Endothelial cell of umbilical vein (primary cell): ENCODE measurements at regions not wholly inside any gene's neighbourhood (a gene's known extent, or its start where the extent isn't known, plus 50 kb on each side); places are given as distances from the start of the nearest gene placed in this dataset.

Experiments
- EZH2 ChIP-seq: IDR thresholded peaks from 2 replicates; pipeline ENCODE4 v1.6.1; 2012; ENCODE audit warnings: borderline replicate concordance, low read depth, mild to moderate bottlenecking, moderate library complexity, low read length, inconsistent platforms; ENCODE audit not compliant: severe bottlenecking
- MYC ChIP-seq: IDR thresholded peaks from one replicate; pipeline ENCODE4 v1.6.1; 2011; ENCODE audit warnings: mild to moderate bottlenecking, low read depth, low read length
- POLR2A ChIP-seq: IDR thresholded peaks from 2 replicates; pipeline ENCODE4 v1.6.1; 2012; ENCODE audit warnings: low read depth, mild to moderate bottlenecking, control low read depth, low read length
- TF ChIP-seq, protein P1 (sequence below), 2 donors: IDR thresholded peaks; 1 replicate in 1 of 2; 2 replicates in 1 of 2; pipeline ENCODE4 v1.5.1; 2011; ENCODE audit warnings: low read length in 2 of 2, mild to moderate bottlenecking in 2 of 2, moderate library complexity in 2 of 2, control low read depth in 1 of 2, inconsistent platforms in 1 of 2, low read depth in 1 of 2; ENCODE audit not compliant: insufficient read depth in 1 of 2; ENCODE audit errors: extremely low read depth in 1 of 2
- TF ChIP-seq, protein P2 (sequence below): IDR thresholded peaks from 2 replicates; pipeline ENCODE4 v1.6.1; 2011; ENCODE audit not compliant: insufficient read depth, insufficient read length

DNA sequence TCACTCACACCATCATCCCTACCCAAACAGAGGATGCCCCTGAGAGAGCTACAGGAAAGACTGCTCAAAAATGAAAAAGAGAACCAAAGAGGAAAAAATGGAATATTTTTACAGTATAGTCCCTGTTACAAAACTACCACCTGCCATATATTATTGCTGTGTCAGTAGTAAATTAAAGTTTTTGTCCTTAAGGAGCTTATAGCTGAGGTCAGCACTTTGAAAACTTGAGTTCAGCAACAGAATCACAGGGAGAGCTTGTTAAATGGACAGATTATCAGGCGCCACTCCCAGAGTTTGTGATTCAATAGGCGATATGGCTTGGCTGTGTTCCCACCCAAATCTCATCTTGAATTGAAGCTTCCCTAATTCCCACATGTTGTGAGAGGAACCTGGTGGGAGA, 71.9 kb upstream of the FAM9A start:
- TF ChIP-seq, protein P1, sequence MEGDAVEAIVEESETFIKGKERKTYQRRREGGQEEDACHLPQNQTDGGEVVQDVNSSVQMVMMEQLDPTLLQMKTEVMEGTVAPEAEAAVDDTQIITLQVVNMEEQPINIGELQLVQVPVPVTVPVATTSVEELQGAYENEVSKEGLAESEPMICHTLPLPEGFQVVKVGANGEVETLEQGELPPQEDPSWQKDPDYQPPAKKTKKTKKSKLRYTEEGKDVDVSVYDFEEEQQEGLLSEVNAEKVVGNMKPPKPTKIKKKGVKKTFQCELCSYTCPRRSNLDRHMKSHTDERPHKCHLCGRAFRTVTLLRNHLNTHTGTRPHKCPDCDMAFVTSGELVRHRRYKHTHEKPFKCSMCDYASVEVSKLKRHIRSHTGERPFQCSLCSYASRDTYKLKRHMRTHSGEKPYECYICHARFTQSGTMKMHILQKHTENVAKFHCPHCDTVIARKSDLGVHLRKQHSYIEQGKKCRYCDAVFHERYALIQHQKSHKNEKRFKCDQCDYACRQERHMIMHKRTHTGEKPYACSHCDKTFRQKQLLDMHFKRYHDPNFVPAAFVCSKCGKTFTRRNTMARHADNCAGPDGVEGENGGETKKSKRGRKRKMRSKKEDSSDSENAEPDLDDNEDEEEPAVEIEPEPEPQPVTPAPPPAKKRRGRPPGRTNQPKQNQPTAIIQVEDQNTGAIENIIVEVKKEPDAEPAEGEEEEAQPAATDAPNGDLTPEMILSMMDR (IDR thresholded peaks at IDR 0.05; ENCODE audit: extremely low read depth in 1 of 2, insufficient read depth in 1 of 2, low read depth in 1 of 2, low read length in 2 of 2): no peak
- TF ChIP-seq POLR2A: no peak
- no peak for TF ChIP-seq EZH2
- TF ChIP-seq MYC: no peak
- TF ChIP-seq, protein P2, sequence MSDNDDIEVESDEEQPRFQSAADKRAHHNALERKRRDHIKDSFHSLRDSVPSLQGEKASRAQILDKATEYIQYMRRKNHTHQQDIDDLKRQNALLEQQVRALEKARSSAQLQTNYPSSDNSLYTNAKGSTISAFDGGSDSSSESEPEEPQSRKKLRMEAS: no peak
